IMR-90 (cell line): ENCODE measurements at regions not wholly inside any gene's neighbourhood (a gene's known extent, or its start where the extent isn't known, plus 50 kb on each side); places are given as distances from the start of the nearest gene placed in this dataset.

Experiments
- BHLHE40 ChIP-seq: fragments of 150-350 bp; IDR thresholded peaks from 2 replicates; pipeline ENCODE4 v1.6.1; 2016; ENCODE audit warnings: mild to moderate bottlenecking, low read depth, low read length
- CTCF ChIP-seq: conservative IDR thresholded peaks from 2 replicates; pipeline ENCODE4 v1.5.1; 2012; ENCODE audit warnings: mild to moderate bottlenecking, low read depth, low read length, improper control_type of control experiment
- MAFK ChIP-seq: IDR thresholded peaks from 2 replicates; pipeline ENCODE4 v1.6.1; 2012; ENCODE audit warnings: low read depth, low read length, improper control_type of control experiment
- MAZ ChIP-seq: IDR thresholded peaks from 2 replicates; pipeline ENCODE4 v1.6.1; 2012; ENCODE audit warnings: low read depth, mild to moderate bottlenecking, low read length, improper control_type of control experiment, moderate library complexity, borderline replicate concordance
- MXI1 ChIP-seq: IDR thresholded peaks from 2 replicates; pipeline ENCODE4 v1.6.1; 2012; ENCODE audit warnings: low read depth, mild to moderate bottlenecking, low read length, moderate library complexity, borderline replicate concordance
- NFE2L2 ChIP-seq: fragments of 150-350 bp; IDR thresholded peaks from 2 replicates; pipeline ENCODE4 v1.6.1; 2016; ENCODE audit warnings: low read depth, mild to moderate bottlenecking, low read length
- POLR2A ChIP-seq: IDR thresholded peaks from 2 replicates; pipeline ENCODE4 v1.6.1; 2012; ENCODE audit warnings: mild to moderate bottlenecking, low read depth, low read length
- RAD21 ChIP-seq: IDR thresholded peaks from 2 replicates; pipeline ENCODE4 v1.6.1; 2012; ENCODE audit warnings: low read length, improper control_type of control experiment
- RCOR1 ChIP-seq: IDR thresholded peaks from 2 replicates; pipeline ENCODE4 v1.6.1; 2012; ENCODE audit warnings: mild to moderate bottlenecking, low read length, improper control_type of control experiment; ENCODE audit not compliant: insufficient replicate concordance
- RFX5 ChIP-seq: IDR thresholded peaks from 2 replicates; pipeline ENCODE4 v1.8.0; 2012; ENCODE audit warnings: low read depth, mild to moderate bottlenecking, low read length, moderate library complexity
- SMC3 ChIP-seq: fragments of 150-350 bp; IDR thresholded peaks from 2 replicates; pipeline ENCODE4 v1.6.1; 2016; ENCODE audit warnings: low read depth, mild to moderate bottlenecking, antibody characterized with exemption, low read length, moderate library complexity

GRCh38 chr2:179354739-179355537, 90.3 kb upstream of the SESTD1 start:
- no peak for TF ChIP-seq MAZ
- TF ChIP-seq CTCF, result peak; percentile 51
- TF ChIP-seq POLR2A, result no peak
- no peak for TF ChIP-seq NFE2L2
- no peak for TF ChIP-seq SMC3
- TF ChIP-seq RFX5, result no peak
- TF ChIP-seq MXI1, result no peak
- no peak for TF ChIP-seq RCOR1
- TF ChIP-seq BHLHE40, result no peak
- no peak for TF ChIP-seq RAD21
- TF ChIP-seq MAFK, result 0 out of 2 replicates have a peak, but pooled peaks have one; percentile 22
